ENCODE measurements at regions not wholly inside any gene's neighbourhood (a gene's known extent, or its start where the extent isn't known, plus 50 kb on each side); places are given as distances from the start of the nearest gene placed in this dataset.

DNA sequence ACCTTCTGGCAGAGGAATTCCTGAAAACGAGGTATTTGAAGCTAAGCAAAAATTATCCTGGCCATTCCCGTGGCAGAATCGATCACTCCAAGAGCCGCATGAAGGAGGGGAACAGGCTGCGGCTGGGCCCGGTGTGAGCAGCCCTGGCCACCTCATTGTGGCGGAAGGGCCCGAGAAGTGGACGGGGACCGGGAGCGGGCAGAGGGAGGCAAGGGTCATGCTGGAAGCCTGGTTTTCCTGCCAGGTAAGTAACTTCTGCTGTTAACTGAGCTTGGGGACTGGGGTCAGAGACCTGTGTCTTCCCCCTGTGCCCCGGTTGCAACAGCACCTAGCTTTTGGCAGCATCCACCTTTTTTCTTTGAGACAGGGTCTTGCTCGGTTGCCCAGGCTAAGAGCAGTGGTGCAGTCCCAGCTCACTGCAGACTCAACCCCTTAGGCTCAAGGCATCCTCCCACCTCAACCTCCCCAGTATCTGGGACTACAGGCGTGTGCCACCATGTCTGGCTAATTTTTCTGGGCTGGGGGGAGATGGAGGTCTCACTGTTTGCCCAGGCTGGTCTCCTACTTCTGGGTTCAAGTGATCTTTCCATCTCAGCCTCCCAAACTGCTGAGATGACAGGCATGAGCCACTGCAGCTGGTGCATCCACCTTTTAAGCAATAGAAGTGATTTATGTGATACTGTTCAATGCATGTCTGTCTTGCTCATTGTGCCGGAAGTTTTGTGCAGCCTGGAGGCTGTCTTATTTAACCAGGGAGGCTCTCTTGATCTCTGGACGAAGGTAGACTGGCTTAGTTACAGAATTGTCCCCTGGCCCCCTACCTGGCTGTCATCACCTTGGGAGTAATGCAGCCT, 174.0 kb upstream of the MYL2 start:
- Histone ChIP-seq H3K27me3 (peaks cover 0 to 41% (median 9%) of the 10 kb centered on the region in 3 donors), H3K4me3 (no peak overlapping the region), H3K4me1 (no peaks in the 10 kb centered on the region), H3K36me3 (no peaks in the 10 kb centered on the region), H3K27ac (no peak overlapping the region), H3K9me3 (no peaks in the 10 kb centered on the region)
- TF ChIP-seq POLR2A (IDR thresholded peaks at IDR 0.05) (no peak), EP300 (IDR thresholded peaks at IDR 0.05) (no peak), POLR2AphosphoS5 (IDR thresholded peaks at IDR 0.05) (no peak)
- TF ChIP-seq, protein P1, sequence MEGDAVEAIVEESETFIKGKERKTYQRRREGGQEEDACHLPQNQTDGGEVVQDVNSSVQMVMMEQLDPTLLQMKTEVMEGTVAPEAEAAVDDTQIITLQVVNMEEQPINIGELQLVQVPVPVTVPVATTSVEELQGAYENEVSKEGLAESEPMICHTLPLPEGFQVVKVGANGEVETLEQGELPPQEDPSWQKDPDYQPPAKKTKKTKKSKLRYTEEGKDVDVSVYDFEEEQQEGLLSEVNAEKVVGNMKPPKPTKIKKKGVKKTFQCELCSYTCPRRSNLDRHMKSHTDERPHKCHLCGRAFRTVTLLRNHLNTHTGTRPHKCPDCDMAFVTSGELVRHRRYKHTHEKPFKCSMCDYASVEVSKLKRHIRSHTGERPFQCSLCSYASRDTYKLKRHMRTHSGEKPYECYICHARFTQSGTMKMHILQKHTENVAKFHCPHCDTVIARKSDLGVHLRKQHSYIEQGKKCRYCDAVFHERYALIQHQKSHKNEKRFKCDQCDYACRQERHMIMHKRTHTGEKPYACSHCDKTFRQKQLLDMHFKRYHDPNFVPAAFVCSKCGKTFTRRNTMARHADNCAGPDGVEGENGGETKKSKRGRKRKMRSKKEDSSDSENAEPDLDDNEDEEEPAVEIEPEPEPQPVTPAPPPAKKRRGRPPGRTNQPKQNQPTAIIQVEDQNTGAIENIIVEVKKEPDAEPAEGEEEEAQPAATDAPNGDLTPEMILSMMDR (IDR thresholded peaks at IDR 0.05): no peak
- WGBS, 2 donors: 71 to 79% methylated on average over 16 of the region's 16 CpGs
- intact Hi-C loops (cut with DNase I): no loop called here
- DNase-seq: no peak

DNA sequence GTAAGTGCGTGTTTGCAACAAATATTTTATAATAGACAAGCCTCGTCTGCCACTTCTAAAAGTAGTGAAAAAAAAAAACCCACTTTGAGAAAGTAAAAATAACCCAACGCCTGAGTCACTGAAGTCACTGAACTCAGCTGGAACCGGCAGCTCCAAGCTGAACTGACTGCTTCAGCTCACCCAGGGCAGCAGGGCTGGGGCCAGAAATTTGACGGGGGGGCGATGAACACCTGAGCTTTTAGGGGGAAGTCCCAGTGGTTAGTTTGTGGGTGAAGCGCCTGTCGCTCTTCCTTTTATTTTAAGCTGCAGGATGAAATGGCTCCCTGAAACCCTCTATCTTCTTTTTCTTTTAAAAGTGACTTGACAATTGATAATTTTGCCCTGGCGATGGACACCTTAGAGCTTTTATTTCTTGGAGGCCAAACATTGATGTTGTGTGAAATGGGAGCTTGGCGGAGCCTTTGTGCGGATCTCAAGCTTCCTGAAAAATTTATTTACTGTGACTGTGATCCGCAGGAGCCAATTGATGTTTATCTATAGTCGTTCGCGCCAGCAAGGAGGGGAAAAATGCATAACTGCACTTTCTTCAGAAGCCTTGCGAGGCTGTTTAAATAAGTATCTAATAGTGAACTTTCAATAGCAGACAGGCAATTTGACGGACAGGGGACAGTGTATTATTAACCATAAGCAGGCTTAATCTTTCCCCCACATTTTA, 173.2 kb upstream of the MYL2 start:
- intact Hi-C loops (cut with DNase I): no loop called here
- Histone ChIP-seq H3K36me3 (no peaks in the 10 kb centered on the region), H3K9me3 (no peaks in the 10 kb centered on the region), H3K4me1 (no peaks in the 10 kb centered on the region), H3K4me3 (no peak overlapping the region), H3K27me3 (peaks cover 0 to 41% (median 9%) of the 10 kb centered on the region in 3 donors), H3K27ac (no peak overlapping the region)
- DNase-seq: no peak
- WGBS, 2 donors: 36 to 51% methylated on average over 17 of the region's 17 CpGs
- TF ChIP-seq EP300 (IDR thresholded peaks at IDR 0.05): no peak
- TF ChIP-seq POLR2AphosphoS5 (IDR thresholded peaks at IDR 0.05): no peak
- no peak for TF ChIP-seq POLR2A (IDR thresholded peaks at IDR 0.05)
- TF ChIP-seq, protein P1 (IDR thresholded peaks at IDR 0.05): no peak

DNA sequence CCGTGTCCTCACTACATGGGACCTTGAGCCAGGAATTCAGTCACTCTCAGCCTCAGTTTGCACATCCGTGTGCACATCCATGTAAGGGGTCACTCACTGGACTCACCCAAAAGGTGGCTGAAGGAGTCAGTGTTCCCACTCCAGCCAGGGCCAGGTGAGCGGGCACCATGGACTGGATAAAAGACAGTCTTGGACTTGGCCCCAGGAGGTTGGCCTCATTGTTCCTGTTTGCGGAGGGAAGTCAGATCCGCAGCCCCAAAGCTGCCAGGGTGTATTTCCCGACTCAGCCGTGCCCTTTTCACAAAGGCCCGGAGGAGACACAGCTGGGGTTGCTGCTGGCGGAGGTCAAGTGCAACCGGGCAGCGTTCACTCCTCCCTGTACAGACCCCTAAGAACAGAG, 170.7 kb upstream of the MYL2 start:
- DNase-seq: no peak
- intact Hi-C loops (cut with DNase I): no loop called here
- TF ChIP-seq, protein P1 (IDR thresholded peaks at IDR 0.05): no peak
- TF ChIP-seq EP300 (IDR thresholded peaks at IDR 0.05) (no peak), POLR2A (IDR thresholded peaks at IDR 0.05) (no peak), POLR2AphosphoS5 (IDR thresholded peaks at IDR 0.05) (no peak)
- Histone ChIP-seq H3K36me3 (no peaks in the 10 kb centered on the region), H3K27me3 (peaks cover 0 to 27% (median 3%) of the 10 kb centered on the region in 3 donors), H3K4me1 (no peaks in the 10 kb centered on the region), H3K9me3 (no peaks in the 10 kb centered on the region), H3K4me3 (no peak overlapping the region), H3K27ac (no peak overlapping the region)
- WGBS, 2 donors: 80 to 87% methylated on average over 11 of the region's 11 CpGs

DNA sequence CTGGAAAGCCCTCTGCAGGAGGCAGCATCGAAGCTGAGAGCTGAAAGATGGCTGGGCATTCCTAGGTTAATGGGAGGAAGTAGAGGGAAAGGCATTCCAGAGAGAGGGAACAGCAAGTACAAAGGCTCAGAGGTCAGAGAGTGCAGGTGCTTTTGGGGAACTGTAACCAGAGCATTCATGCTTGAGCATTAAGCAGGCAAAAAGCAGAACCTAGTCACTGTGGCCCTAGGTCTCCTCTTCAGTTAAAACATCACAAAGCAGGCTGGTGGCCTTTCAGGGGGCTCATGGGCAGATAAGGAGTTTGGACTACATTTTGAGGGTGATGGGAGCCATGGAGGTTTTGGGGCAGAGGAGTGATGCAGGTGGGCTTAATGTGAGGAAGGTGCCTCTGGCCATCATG, 169.2 kb upstream of the MYL2 start:
- H3K4me1 ChIP-seq: no peaks in the 10 kb centered on the region
- intact Hi-C loops (cut with DNase I): no loop called here
- H3K27ac ChIP-seq: no peak overlapping the region
- no peak overlapping the region for H3K4me3 ChIP-seq
- no peaks in the 10 kb centered on the region for H3K9me3 ChIP-seq
- H3K36me3 ChIP-seq: no peaks in the 10 kb centered on the region
- TF ChIP-seq, protein P1 (IDR thresholded peaks at IDR 0.05): no peak
- TF ChIP-seq POLR2A (IDR thresholded peaks at IDR 0.05) (no peak), POLR2AphosphoS5 (IDR thresholded peaks at IDR 0.05) (no peak)
- 32 to 82% methylated on average over 1 of the region's 1 CpG for WGBS, 2 donors
- H3K27me3 ChIP-seq: peaks cover 0 to 14% (median 0%) of the 10 kb centered on the region in 3 donors
- DNase-seq: no peak

All from sigmoid colon (tissue), 6 donors.